ENCODE measurements at regions not wholly inside any gene's neighbourhood (a gene's known extent, or its start where the extent isn't known, plus 50 kb on each side); places are given as distances from the start of the nearest gene placed in this dataset.

DNA sequence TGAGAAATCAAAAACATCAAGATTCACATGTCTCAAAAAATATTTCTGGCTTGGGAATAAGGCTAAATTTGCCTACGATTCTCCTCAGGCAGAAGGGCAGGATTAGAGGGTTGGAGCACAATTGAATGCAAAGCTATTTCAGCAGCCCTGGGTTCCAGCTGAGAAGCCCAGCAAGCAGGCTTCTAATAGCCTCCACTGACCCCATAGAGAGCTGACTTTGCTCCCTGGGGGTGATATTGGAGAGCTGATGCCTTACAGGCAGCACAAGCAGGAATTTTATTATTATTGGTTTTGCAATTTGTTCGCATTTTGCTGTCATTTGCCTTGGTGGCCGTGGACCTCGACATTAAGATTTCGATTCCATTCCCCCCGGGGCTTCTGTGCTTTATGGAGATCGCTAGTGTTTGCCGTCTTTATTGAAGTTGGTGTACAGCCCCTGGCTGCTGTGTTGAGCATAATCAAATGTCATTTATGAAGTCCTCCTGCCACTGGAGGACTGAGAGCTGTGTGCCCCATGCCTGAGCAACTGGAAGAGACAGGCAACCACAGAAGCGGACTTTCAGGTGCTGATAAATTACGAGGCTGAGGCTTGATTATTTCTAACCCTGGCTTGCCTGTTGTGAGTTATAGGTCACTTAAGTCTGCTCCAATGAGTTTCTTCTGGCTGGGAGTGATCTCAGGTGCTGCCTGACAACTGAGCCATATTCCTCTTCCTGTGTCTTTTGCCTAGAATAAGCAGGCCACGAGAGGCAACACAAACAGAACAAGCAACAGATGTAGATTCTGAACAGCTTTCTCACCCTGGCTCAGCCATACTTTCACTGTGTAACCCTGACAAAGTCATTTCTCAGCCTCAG is 518.4 kb upstream of the CAMK1G start:
- TF ChIP-seq, protein P1, sequence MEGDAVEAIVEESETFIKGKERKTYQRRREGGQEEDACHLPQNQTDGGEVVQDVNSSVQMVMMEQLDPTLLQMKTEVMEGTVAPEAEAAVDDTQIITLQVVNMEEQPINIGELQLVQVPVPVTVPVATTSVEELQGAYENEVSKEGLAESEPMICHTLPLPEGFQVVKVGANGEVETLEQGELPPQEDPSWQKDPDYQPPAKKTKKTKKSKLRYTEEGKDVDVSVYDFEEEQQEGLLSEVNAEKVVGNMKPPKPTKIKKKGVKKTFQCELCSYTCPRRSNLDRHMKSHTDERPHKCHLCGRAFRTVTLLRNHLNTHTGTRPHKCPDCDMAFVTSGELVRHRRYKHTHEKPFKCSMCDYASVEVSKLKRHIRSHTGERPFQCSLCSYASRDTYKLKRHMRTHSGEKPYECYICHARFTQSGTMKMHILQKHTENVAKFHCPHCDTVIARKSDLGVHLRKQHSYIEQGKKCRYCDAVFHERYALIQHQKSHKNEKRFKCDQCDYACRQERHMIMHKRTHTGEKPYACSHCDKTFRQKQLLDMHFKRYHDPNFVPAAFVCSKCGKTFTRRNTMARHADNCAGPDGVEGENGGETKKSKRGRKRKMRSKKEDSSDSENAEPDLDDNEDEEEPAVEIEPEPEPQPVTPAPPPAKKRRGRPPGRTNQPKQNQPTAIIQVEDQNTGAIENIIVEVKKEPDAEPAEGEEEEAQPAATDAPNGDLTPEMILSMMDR (IDR thresholded peaks at IDR 0.05): no peak
- ATAC-seq (ENCODE audit: low FRiP score) (no peak), DNase-seq (ENCODE audit: low spot score) (no peak)

DNA sequence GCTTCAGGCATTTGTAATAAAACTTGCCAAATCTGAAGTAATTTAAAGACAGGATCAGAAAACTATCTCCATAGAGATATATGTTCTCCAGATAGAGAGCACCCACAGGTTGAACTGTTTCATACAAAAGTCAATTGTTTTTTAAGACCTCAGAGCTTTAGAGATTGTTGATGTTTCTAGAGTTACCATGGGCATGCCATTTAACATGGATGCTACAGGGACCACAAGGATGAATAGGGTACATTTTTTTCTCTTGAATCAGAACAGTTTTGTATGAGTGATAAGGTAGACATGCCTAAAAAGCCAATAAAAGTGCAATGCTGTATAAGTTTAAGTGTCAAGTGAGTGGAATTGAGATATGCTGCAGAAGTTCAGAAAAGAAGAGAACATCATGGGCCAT is 511.0 kb upstream of the CAMK1G start:
- no peak for DNase-seq (ENCODE audit: low spot score)
- ATAC-seq (ENCODE audit: low FRiP score): no peak
- TF ChIP-seq, protein P1 (IDR thresholded peaks at IDR 0.05): no peak

GRCh38 chr1:209073879-209074278 is 509.6 kb upstream of the CAMK1G start:
- DNase-seq (ENCODE audit: low spot score): no peak
- no peak for ATAC-seq (ENCODE audit: low FRiP score)

GRCh38 chr1:209074575-209075250 is 508.8 kb upstream of the CAMK1G start:
- no peak for DNase-seq (ENCODE audit: low spot score)
- TF ChIP-seq, protein P1 (IDR thresholded peaks at IDR 0.05): no peak
- no peak for ATAC-seq (ENCODE audit: low FRiP score)

More at GRCh38 chr1:209073879-209074278, 509.6 kb upstream of the CAMK1G start:
- TF ChIP-seq, protein P1 (IDR thresholded peaks at IDR 0.05): no peak

GRCh38 chr1:209076688-209077087 is 506.8 kb upstream of the CAMK1G start:
- TF ChIP-seq, protein P1 (IDR thresholded peaks at IDR 0.05): no peak
- DNase-seq (ENCODE audit: low spot score): no peak
- no peak for ATAC-seq (ENCODE audit: low FRiP score)

DNA sequence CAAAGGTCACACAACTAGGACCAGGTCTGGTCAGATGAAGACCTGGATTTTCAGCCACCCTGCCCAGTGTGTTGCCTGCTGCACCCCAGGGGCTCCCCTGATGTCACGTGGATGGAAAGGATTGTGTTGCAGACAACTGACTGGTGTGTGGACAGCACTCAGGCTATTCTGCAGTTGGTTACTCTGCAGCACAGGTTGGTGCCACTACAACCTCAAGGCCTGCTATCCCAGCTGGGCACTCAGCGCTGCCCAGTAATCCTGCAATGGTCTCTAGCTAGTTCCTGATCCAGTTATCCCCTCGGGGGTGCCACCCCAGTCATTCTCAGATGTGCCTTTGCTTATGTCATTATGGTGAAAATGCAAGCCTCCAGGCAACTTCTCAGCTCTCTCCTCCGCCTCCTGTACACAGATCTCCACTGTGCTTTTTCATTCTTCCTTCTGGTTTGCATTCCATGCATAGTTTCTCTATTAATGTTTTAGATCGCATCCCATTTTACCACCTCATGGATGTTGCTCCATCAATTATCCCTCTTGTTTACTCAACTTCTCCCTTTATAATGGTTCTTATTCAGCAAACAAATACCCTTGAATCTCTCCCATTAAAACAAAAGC is 503.2 kb upstream of the CAMK1G start:
- ATAC-seq (ENCODE audit: low FRiP score) (no peak), DNase-seq (ENCODE audit: low spot score) (no peak)
- TF ChIP-seq, protein P1 (IDR thresholded peaks at IDR 0.05): no peak
